Uterus (tissue), 2 donors: ENCODE measurements at regions not wholly inside any gene's neighbourhood (a gene's known extent, or its start where the extent isn't known, plus 50 kb on each side); places are given as distances from the start of the nearest gene placed in this dataset.

Source experiments
- CTCF ChIP-seq, 4 experiments: fragments of 200-600 bp in 2 of 4; fragments of 450-650 bp in 2 of 4; sonication (generic) in 2 of 4; IDR thresholded peaks; one replicate each; pipeline ENCODE4 v1.5.1; 2016 to 2019; ENCODE audit warnings: antibody characterized with exemption in 4 of 4, mild to moderate bottlenecking in 2 of 4, moderate library complexity in 1 of 4
- POLR2A ChIP-seq, 2 donors: fragments of 450-650 bp; IDR thresholded peaks; one replicate each; pipeline ENCODE4 v1.6.1; 2016; ENCODE audit warnings: antibody characterized with exemption in 2 of 2, mild to moderate bottlenecking in 1 of 2, moderate library complexity in 1 of 2

- TF ChIP-seq CTCF (IDR thresholded peaks at IDR 0.05) (no peak), POLR2A (IDR thresholded peaks at IDR 0.05) (no peak)
Observed at GRCh38 chr19:30314056-30314804, 58.0 kb upstream of the ZNF536 start.
